ENCODE measurements at regions not wholly inside any gene's neighbourhood (a gene's known extent, or its start where the extent isn't known, plus 50 kb on each side); places are given as distances from the start of the nearest gene placed in this dataset.

DNA sequence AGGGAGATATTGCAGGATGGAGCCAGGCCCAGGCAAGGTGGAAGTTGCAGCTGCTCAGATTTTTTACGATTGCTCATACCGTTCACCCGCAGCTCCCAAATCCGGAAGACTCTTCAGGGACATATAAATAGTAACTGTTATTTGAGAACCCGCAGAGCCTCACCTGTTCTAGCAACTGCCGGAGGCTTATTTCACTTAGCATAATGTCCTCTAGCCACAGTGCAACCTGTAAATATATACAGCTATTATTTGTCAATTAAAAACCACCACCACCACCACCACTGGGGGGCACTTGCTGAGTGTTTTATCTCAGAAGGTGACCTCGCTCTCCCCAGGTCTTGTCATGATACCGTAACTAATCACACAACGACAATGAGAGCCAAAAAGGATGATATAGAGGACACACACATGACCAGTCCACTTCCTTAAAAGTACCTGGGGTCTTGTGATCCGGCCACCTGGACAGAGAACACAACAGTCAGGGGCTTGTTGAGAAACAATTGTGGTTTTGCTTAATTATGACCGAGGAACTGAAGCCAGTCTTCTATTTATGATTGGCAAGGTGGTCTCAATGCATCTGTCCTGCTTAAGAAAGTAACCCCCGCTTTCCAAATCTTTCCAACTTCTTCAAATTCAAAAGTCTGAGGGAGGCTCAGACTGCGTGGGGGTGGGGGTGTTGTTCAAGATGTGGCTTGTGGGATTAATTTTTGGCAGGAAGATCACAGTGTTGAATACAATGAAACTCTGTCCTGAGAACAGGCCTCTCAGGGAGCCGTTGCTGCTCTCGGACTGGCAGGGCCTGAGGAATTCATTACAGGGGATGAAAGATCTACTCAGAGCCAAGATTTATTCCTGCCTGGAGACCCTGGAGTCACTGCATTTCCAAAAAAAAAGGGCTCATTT is 72.3 kb upstream of the PRNP start:
- H3K27me3 ChIP-seq (ENCODE audit: control insufficient read depth, insufficient read depth, low read length) = no peaks in the 10 kb centered on the region
- no peaks in the 10 kb centered on the region for H3K9me3 ChIP-seq (ENCODE audit: control insufficient read depth, insufficient read depth, low read length)
- H3K4me3 ChIP-seq (ENCODE audit: low read depth, low read length) = no peak overlapping the region
- no peaks in the 10 kb centered on the region for H3K36me3 ChIP-seq (ENCODE audit: control insufficient read depth, insufficient read depth, low read length)
- no peaks in the 10 kb centered on the region for H3K4me1 ChIP-seq (ENCODE audit: control insufficient read depth, insufficient read depth, low read length)
- no peak overlapping the region for H3K9ac ChIP-seq (ENCODE audit: low read depth, low read length)
- H3K27ac ChIP-seq (ENCODE audit: low read depth, low read length) = no peak overlapping the region

DNA sequence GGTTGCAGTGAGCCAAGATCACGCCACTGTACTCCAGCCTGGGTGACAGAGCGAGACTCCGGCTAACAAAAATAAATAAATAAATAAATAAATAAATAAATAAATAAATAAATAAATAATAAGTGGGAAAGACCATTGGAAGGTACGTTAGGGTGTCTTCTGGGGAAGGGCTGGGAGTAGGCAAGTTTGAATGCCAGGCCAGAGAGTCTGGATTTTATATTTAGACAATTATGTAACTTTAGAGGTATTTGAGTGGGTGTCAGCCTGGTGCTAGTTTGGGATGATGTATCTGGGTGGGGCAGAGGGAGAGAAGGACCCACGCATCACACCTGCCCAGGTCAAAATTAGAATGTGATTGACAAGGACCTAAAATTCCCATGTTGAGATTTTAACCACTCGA is 73.1 kb upstream of the PRNP start:
- Histone ChIP-seq H3K4me3 (ENCODE audit: low read depth, low read length) (no peak overlapping the region), H3K4me1 (ENCODE audit: control insufficient read depth, insufficient read depth, low read length) (no peaks in the 10 kb centered on the region), H3K27ac (ENCODE audit: low read depth, low read length) (no peak overlapping the region), H3K9ac (ENCODE audit: low read depth, low read length) (no peak overlapping the region), H3K27me3 (ENCODE audit: control insufficient read depth, insufficient read depth, low read length) (no peaks in the 10 kb centered on the region), H3K9me3 (ENCODE audit: control insufficient read depth, insufficient read depth, low read length) (no peaks in the 10 kb centered on the region), H3K36me3 (ENCODE audit: control insufficient read depth, insufficient read depth, low read length) (no peaks in the 10 kb centered on the region)

DNA sequence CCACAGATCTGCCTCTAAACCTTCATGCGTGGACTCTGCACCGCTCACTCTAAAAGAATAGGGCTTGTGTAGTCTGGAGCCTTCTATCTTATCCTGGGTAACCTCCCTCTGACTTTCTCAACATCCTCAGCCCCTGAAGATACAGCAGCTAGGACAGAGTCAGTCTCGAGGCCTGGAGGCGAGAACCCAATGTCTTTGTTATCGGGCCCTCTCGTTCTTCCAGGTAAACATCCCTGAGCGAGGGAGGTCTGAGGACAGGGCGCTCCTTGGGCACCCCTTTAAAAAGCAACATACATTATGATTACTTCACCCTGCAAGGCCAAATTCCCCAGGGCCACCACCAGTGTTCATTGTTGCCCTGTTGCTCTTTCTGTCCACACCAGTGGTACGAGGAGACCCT is 75.4 kb upstream of the PRNP start:
- Histone ChIP-seq H3K36me3 (ENCODE audit: control insufficient read depth, insufficient read depth, low read length) (no peaks in the 10 kb centered on the region), H3K9ac (ENCODE audit: low read depth, low read length) (no peak overlapping the region), H3K4me3 (ENCODE audit: low read depth, low read length) (no peak overlapping the region), H3K27ac (ENCODE audit: low read depth, low read length) (no peak overlapping the region), H3K9me3 (ENCODE audit: control insufficient read depth, insufficient read depth, low read length) (no peaks in the 10 kb centered on the region), H3K27me3 (ENCODE audit: control insufficient read depth, insufficient read depth, low read length) (no peaks in the 10 kb centered on the region), H3K4me1 (ENCODE audit: control insufficient read depth, insufficient read depth, low read length) (no peaks in the 10 kb centered on the region)

DNA sequence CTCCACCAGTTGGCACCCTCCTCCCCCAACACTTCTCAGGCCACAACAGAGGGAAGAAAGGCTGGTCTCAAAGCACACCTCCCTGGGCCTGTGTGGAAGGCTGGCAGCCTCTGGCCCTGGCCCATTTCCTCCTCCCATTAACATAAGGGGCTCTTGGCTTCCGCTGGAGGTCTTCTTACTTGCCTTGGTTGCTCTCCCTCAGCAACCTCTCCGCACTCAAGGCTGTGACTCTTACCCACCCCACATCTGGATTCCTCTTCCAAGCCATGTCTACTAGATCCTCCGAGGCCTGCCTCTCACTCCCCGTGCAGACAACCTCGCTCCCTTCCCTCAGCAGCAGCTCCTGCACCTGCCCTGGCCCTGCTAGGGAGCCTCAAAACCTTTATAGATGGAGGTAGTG is 76.7 kb upstream of the PRNP start:
- Histone ChIP-seq H3K36me3 (ENCODE audit: control insufficient read depth, insufficient read depth, low read length) (no peaks in the 10 kb centered on the region), H3K27me3 (ENCODE audit: control insufficient read depth, insufficient read depth, low read length) (no peaks in the 10 kb centered on the region), H3K4me3 (ENCODE audit: low read depth, low read length) (no peak overlapping the region), H3K4me1 (ENCODE audit: control insufficient read depth, insufficient read depth, low read length) (no peaks in the 10 kb centered on the region), H3K9ac (ENCODE audit: low read depth, low read length) (no peak overlapping the region), H3K9me3 (ENCODE audit: control insufficient read depth, insufficient read depth, low read length) (no peaks in the 10 kb centered on the region), H3K27ac (ENCODE audit: low read depth, low read length) (no peak overlapping the region)

DNA sequence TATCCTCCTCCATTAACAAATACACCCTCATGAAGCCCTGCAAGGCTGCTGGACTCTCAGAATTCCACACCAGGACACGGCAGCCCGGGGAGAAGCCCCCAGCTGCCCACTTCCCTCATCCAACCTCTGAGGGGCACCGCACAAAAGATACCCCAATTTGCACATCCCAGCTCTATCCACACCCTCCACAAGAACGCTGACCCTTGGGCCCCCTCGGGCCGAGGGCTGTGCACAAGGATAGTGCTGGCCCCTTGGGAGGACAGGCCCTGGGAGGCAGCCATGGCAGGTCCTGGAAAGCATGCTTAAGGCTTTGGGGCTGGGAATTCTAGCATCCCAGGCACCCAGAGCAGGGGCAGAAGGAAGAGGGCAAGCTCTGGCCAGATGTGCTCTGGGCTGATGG is 77.4 kb upstream of the PRNP start:
- H3K27ac ChIP-seq (ENCODE audit: low read depth, low read length) = no peak overlapping the region
- H3K4me3 ChIP-seq (ENCODE audit: low read depth, low read length) = no peak overlapping the region
- no peaks in the 10 kb centered on the region for H3K4me1 ChIP-seq (ENCODE audit: control insufficient read depth, insufficient read depth, low read length)
- H3K27me3 ChIP-seq (ENCODE audit: control insufficient read depth, insufficient read depth, low read length) = no peaks in the 10 kb centered on the region
- no peaks in the 10 kb centered on the region for H3K9me3 ChIP-seq (ENCODE audit: control insufficient read depth, insufficient read depth, low read length)
- H3K9ac ChIP-seq (ENCODE audit: low read depth, low read length) = no peak overlapping the region
- no peaks in the 10 kb centered on the region for H3K36me3 ChIP-seq (ENCODE audit: control insufficient read depth, insufficient read depth, low read length)

DNA sequence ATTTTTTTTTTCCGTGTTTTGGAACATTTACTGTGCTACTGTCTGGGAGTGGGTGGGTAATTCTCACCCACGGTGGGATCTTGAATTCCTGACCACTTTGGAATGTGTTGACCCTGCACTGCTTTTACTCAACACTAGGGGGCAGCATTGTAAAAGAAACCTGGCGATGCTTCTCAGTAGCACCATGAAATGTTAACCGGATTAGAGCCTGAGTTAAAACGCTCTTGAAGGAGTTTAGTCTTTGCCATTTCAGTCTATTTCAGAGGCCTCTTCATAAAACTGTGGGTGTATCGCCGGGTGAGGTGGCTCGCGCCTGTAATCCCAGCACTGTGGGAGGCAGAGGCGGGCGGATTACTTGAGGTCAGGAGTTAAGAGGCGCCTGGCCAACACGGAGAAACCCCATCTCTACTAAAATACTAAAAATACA is 79.0 kb upstream of the PRNP start:
- Histone ChIP-seq H3K27ac (ENCODE audit: low read depth, low read length) (no peak overlapping the region), H3K9me3 (ENCODE audit: control insufficient read depth, insufficient read depth, low read length) (no peaks in the 10 kb centered on the region), H3K9ac (ENCODE audit: low read depth, low read length) (no peak overlapping the region), H3K4me3 (ENCODE audit: low read depth, low read length) (no peak overlapping the region), H3K36me3 (ENCODE audit: control insufficient read depth, insufficient read depth, low read length) (no peaks in the 10 kb centered on the region), H3K4me1 (ENCODE audit: control insufficient read depth, insufficient read depth, low read length) (no peaks in the 10 kb centered on the region), H3K27me3 (ENCODE audit: control insufficient read depth, insufficient read depth, low read length) (no peaks in the 10 kb centered on the region)

DNA sequence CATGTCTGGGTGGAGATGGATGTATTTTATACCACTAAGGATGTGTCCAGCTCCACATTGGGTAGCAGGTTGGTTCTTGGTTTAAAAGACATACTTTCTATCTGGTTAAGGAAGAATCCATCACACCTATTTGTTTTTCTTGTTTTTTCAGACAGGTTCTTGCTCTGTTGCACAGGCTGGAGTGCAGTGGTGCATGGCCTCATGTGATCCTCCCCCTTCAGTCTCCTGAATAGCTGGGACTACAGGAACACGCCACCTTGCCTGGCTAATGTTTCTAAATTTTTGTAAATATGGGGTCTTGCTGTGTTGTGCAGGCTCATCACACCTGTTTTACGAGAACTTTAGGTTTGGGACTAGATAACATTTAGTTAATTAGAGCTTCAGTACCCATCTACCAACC is 80.2 kb upstream of the PRNP start:
- no peak overlapping the region for H3K9ac ChIP-seq (ENCODE audit: low read depth, low read length)
- H3K4me1 ChIP-seq (ENCODE audit: control insufficient read depth, insufficient read depth, low read length) = no peaks in the 10 kb centered on the region
- no peaks in the 10 kb centered on the region for H3K9me3 ChIP-seq (ENCODE audit: control insufficient read depth, insufficient read depth, low read length)
- H3K27ac ChIP-seq (ENCODE audit: low read depth, low read length) = no peak overlapping the region
- no peak overlapping the region for H3K4me3 ChIP-seq (ENCODE audit: low read depth, low read length)
- H3K36me3 ChIP-seq (ENCODE audit: control insufficient read depth, insufficient read depth, low read length) = no peaks in the 10 kb centered on the region
- no peaks in the 10 kb centered on the region for H3K27me3 ChIP-seq (ENCODE audit: control insufficient read depth, insufficient read depth, low read length)

DNA sequence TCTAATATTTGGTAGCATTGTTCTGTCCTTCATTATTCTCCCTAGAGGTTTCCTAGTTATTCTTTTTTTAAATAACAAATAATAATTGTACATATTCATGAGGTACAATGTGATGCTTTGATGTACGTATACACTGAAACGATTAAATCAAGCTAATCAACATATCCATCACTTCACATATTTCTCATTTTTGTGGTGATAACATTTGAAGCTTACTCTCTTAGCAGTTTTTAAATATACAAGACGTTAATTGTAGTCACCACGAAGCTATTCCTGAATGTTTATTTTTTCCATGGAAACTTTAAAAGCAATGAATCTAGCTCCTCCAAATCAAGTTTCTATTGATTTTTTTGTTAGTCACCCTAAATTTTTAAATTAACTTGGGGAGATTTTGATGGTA is 81.1 kb upstream of the PRNP start:
- Histone ChIP-seq H3K4me1 (ENCODE audit: control insufficient read depth, insufficient read depth, low read length) (no peaks in the 10 kb centered on the region), H3K27me3 (ENCODE audit: control insufficient read depth, insufficient read depth, low read length) (no peaks in the 10 kb centered on the region), H3K4me3 (ENCODE audit: low read depth, low read length) (no peak overlapping the region), H3K9ac (ENCODE audit: low read depth, low read length) (no peak overlapping the region), H3K27ac (ENCODE audit: low read depth, low read length) (no peak overlapping the region), H3K9me3 (ENCODE audit: control insufficient read depth, insufficient read depth, low read length) (no peaks in the 10 kb centered on the region), H3K36me3 (ENCODE audit: control insufficient read depth, insufficient read depth, low read length) (no peaks in the 10 kb centered on the region)

DNA sequence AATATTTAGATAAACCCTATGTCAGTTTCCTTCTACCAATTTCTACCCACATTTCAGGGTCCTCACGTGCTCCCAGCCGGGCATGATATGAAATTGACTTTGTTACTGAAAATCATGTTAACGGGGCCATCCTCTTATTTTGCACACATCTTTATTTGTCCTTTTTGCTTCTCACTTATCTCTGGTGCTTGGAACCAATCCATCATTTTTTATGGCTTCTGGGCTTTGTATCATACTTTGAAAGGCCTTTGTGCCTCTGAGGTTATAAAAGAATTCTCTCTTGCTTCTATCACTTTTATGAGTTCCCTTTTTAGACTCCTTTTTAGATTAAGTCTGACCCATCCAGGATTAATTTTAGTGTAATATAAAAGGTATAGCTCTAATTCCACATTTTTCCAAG is 81.7 kb upstream of the PRNP start:
- Histone ChIP-seq H3K36me3 (ENCODE audit: control insufficient read depth, insufficient read depth, low read length) (no peaks in the 10 kb centered on the region), H3K4me1 (ENCODE audit: control insufficient read depth, insufficient read depth, low read length) (no peaks in the 10 kb centered on the region), H3K9ac (ENCODE audit: low read depth, low read length) (no peak overlapping the region), H3K27ac (ENCODE audit: low read depth, low read length) (no peak overlapping the region), H3K9me3 (ENCODE audit: control insufficient read depth, insufficient read depth, low read length) (no peaks in the 10 kb centered on the region), H3K4me3 (ENCODE audit: low read depth, low read length) (no peak overlapping the region), H3K27me3 (ENCODE audit: control insufficient read depth, insufficient read depth, low read length) (no peaks in the 10 kb centered on the region)

DNA sequence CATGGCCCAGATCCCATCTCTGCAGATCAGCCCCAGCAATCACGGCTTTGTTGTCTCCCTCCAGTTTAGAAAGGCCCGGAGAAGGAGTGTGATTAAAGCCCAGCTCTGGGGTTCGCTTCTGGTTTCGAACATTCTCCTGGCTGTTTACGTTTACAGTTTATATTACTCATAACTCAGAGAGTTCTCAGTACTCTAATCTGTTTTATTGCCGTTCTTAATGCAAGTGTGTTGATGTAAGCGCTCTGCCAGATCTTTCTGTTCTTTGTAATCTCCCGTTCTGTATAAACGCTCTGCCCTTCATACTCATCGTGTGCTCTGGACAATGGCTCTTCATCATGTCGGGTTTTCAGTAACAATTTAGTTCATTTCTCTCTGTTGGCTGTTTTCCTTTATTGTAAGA is 82.5 kb upstream of the PRNP start:
- H3K27me3 ChIP-seq (ENCODE audit: control insufficient read depth, insufficient read depth, low read length) = no peaks in the 10 kb centered on the region
- H3K9me3 ChIP-seq (ENCODE audit: control insufficient read depth, insufficient read depth, low read length) = no peaks in the 10 kb centered on the region
- no peaks in the 10 kb centered on the region for H3K36me3 ChIP-seq (ENCODE audit: control insufficient read depth, insufficient read depth, low read length)
- H3K27ac ChIP-seq (ENCODE audit: low read depth, low read length) = no peak overlapping the region
- H3K9ac ChIP-seq (ENCODE audit: low read depth, low read length) = no peak overlapping the region
- H3K4me3 ChIP-seq (ENCODE audit: low read depth, low read length) = no peak overlapping the region
- H3K4me1 ChIP-seq (ENCODE audit: control insufficient read depth, insufficient read depth, low read length) = no peaks in the 10 kb centered on the region

DNA sequence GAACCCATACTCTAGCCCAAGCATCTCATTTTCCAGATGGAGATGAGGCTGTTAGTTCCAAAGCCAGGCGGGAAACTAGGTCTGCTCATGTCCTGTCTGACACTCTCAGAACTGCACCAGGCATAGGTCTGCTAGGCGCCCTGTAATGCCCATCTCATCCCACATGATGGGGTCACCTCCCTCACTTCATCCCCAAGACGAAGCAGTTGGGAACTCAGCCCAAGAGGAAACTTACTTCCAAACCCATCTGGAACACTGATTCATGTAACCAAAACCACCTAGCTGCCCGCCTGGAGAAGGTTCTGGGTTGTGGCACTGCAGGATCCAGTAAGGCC is 84.0 kb upstream of the PRNP start:
- no peaks in the 10 kb centered on the region for H3K36me3 ChIP-seq (ENCODE audit: control insufficient read depth, insufficient read depth, low read length)
- H3K27me3 ChIP-seq (ENCODE audit: control insufficient read depth, insufficient read depth, low read length) = no peaks in the 10 kb centered on the region
- no peak overlapping the region for H3K9ac ChIP-seq (ENCODE audit: low read depth, low read length)
- no peaks in the 10 kb centered on the region for H3K4me1 ChIP-seq (ENCODE audit: control insufficient read depth, insufficient read depth, low read length)
- H3K4me3 ChIP-seq (ENCODE audit: low read depth, low read length) = no peak overlapping the region
- no peaks in the 10 kb centered on the region for H3K9me3 ChIP-seq (ENCODE audit: control insufficient read depth, insufficient read depth, low read length)
- H3K27ac ChIP-seq (ENCODE audit: low read depth, low read length) = no peak overlapping the region
